H7 (cell line): ENCODE measurements at regions not wholly inside any gene's neighbourhood (a gene's known extent, or its start where the extent isn't known, plus 50 kb on each side); places are given as distances from the start of the nearest gene placed in this dataset.

Experiments used
- DNase-seq: peaks from one replicate; pipeline ENCODE4 v3.0.0; 2012
- H3K27me3 ChIP-seq: 2 replicates; pipeline ENCODE4 v1.6.0; 2011; ENCODE audit warnings: mild to moderate bottlenecking, low read length; ENCODE audit not compliant: control insufficient read depth, insufficient read depth
- H3K36me3 ChIP-seq: replicated peaks from 2 replicates; pipeline ENCODE4 v1.5.1; 2011; ENCODE audit warnings: low read length; ENCODE audit not compliant: control insufficient read depth, insufficient read depth
- H3K4me3 ChIP-seq: 2 replicates; pipeline ENCODE4 v1.5.1; 2011; ENCODE audit warnings: low read depth, mild to moderate bottlenecking, control low read depth, low read length, moderate library complexity; ENCODE audit not compliant: insufficient read depth

GRCh38 chr10:3516234-3516922, 268.6 kb downstream of the KLF6 start:
- Histone ChIP-seq H3K27me3 (no peaks in the 10 kb centered on the region), H3K4me3 (no peak overlapping the region), H3K36me3 (no peaks in the 10 kb centered on the region)
- DNase-seq, result no peak

- H3K4me3 ChIP-seq, result no peak overlapping the region
- H3K27me3 ChIP-seq, result no peaks in the 10 kb centered on the region
- H3K36me3 ChIP-seq, result no peaks in the 10 kb centered on the region
- DNase-seq, result no peak
These were observed 270.3 kb downstream of the KLF6 start for GRCh38 chr10:3514691-3515090.

- H3K4me3 ChIP-seq, result no peak overlapping the region
- no peak for DNase-seq
- H3K27me3 ChIP-seq, result no peaks in the 10 kb centered on the region
- H3K36me3 ChIP-seq, result no peaks in the 10 kb centered on the region
These were observed 272.7 kb downstream of the KLF6 start for GRCh38 chr10:3512263-3512662.

GRCh38 chr10:3511483-3511882, 273.5 kb downstream of the KLF6 start:
- no peaks in the 10 kb centered on the region for H3K36me3 ChIP-seq
- DNase-seq, result no peak
- no peaks in the 10 kb centered on the region for H3K27me3 ChIP-seq

GRCh38 chr10:3510741-3511140, 274.3 kb downstream of the KLF6 start:
- H3K27me3 ChIP-seq, result no peaks in the 10 kb centered on the region
- H3K36me3 ChIP-seq, result no peaks in the 10 kb centered on the region
- no peak for DNase-seq
- no peak overlapping the region for H3K4me3 ChIP-seq

More at GRCh38 chr10:3511483-3511882, 273.5 kb downstream of the KLF6 start:
- no peak overlapping the region for H3K4me3 ChIP-seq

- no peak for DNase-seq
- Histone ChIP-seq H3K27me3 (no peaks in the 10 kb centered on the region), H3K36me3 (no peaks in the 10 kb centered on the region), H3K4me3 (no peak overlapping the region)
These were observed 275.7 kb downstream of the KLF6 start for GRCh38 chr10:3509355-3509754.

- Histone ChIP-seq H3K4me3 (no peak overlapping the region), H3K36me3 (no peaks in the 10 kb centered on the region), H3K27me3 (no peaks in the 10 kb centered on the region)
- DNase-seq, result no peak
These were observed 281.7 kb downstream of the KLF6 start for GRCh38 chr10:3503299-3503698.

- Histone ChIP-seq H3K4me3 (no peak overlapping the region), H3K36me3 (no peaks in the 10 kb centered on the region), H3K27me3 (no peaks in the 10 kb centered on the region)
- no peak for DNase-seq
These were observed 282.3 kb downstream of the KLF6 start for GRCh38 chr10:3502673-3503072.

GRCh38 chr10:3500408-3500856, 284.6 kb downstream of the KLF6 start:
- DNase-seq, result peak; percentile 46
- Histone ChIP-seq H3K4me3 (no peak overlapping the region), H3K36me3 (no peaks in the 10 kb centered on the region), H3K27me3 (no peaks in the 10 kb centered on the region)

- Histone ChIP-seq H3K36me3 (no peaks in the 10 kb centered on the region), H3K4me3 (no peak overlapping the region), H3K27me3 (no peaks in the 10 kb centered on the region)
- no peak for DNase-seq
These were observed 285.9 kb downstream of the KLF6 start for GRCh38 chr10:3499120-3499519.

- Histone ChIP-seq H3K27me3 (no peaks in the 10 kb centered on the region), H3K4me3 (no peak overlapping the region), H3K36me3 (no peaks in the 10 kb centered on the region)
- no peak for DNase-seq
These were observed 287.4 kb downstream of the KLF6 start for GRCh38 chr10:3497581-3497980.

- DNase-seq, result no peak
- Histone ChIP-seq H3K27me3 (no peaks in the 10 kb centered on the region), H3K4me3 (no peak overlapping the region), H3K36me3 (no peaks in the 10 kb centered on the region)
These were observed 288.9 kb downstream of the KLF6 start for GRCh38 chr10:3496138-3496537.

- no peak for DNase-seq
- Histone ChIP-seq H3K27me3 (no peaks in the 10 kb centered on the region), H3K4me3 (no peak overlapping the region)
These were observed 289.7 kb downstream of the KLF6 start for GRCh38 chr10:3495281-3495680.

GRCh38 chr10:3494838-3495230, 290.2 kb downstream of the KLF6 start:
- DNase-seq, result no peak
- no peaks in the 10 kb centered on the region for H3K36me3 ChIP-seq
- no peak overlapping the region for H3K4me3 ChIP-seq
- H3K27me3 ChIP-seq, result no peaks in the 10 kb centered on the region

More at GRCh38 chr10:3495281-3495680, 289.7 kb downstream of the KLF6 start:
- no peaks in the 10 kb centered on the region for H3K36me3 ChIP-seq

- Histone ChIP-seq H3K27me3 (no peaks in the 10 kb centered on the region), H3K36me3 (no peaks in the 10 kb centered on the region), H3K4me3 (no peak overlapping the region)
- DNase-seq, result no peak
These were observed 290.7 kb downstream of the KLF6 start for GRCh38 chr10:3494131-3494837.
